CD4-positive, alpha-beta T cell (primary cell): ENCODE measurements at regions not wholly inside any gene's neighbourhood (a gene's known extent, or its start where the extent isn't known, plus 50 kb on each side); places are given as distances from the start of the nearest gene placed in this dataset.

Experiments used
- ATAC-seq: fragments of 200-7000 bp; cut with Tn5 transposase; one replicate; pipeline ENCODE4 v1.10.0; 2022; ENCODE audit warnings: mild to moderate bottlenecking; ENCODE audit not compliant: poor library complexity
- CTCF ChIA-PET: fragments of 350-600 bp; sonication (Branson Sonifier 250); formaldehyde crosslinking; loops from one replicate; lab custom pipeline; 2021; ENCODE audit warnings: antibody characterized with exemption, inconsistent platforms; lab: Charles Lee
- POLR2A ChIA-PET: fragments of 350-600 bp; sonication (Branson Sonifier 250); formaldehyde crosslinking; loops from one replicate; lab custom pipeline; 2021; ENCODE audit warnings: antibody characterized with exemption, inconsistent platforms; lab: Charles Lee
- DNase-seq, 14 experiments: peaks; one replicate each; pipeline ENCODE4 v3.0.0-alpha.2; 2013 to 2020; ENCODE audit warnings: mixed read lengths in 2 of 14
- H3K27ac ChIP-seq, 2 donors: one replicate each; pipeline versions ENCODE4 v1.5.1 to v1.7.0; 2013; ENCODE audit warnings: low read length in 2 of 2, low read depth in 1 of 2, mild to moderate bottlenecking in 1 of 2
- H3K27me3 ChIP-seq, 2 experiments: 1 replicate in 1 of 2; 2 replicates in 1 of 2; pipeline versions ENCODE4 v1.6.1 to v1.7.0; 2013; ENCODE audit warnings: low read length in 2 of 2, control low read depth in 1 of 2, mild to moderate bottlenecking in 1 of 2, moderate library complexity in 1 of 2; ENCODE audit not compliant: insufficient read depth in 2 of 2, control insufficient read depth in 1 of 2
- H3K36me3 ChIP-seq: one replicate; pipeline ENCODE4 v1.6.1; 2013; ENCODE audit warnings: low read length, control low read depth; ENCODE audit not compliant: insufficient read depth
- H3K4me1 ChIP-seq: one replicate; pipeline ENCODE4 v1.6.1; 2013; ENCODE audit warnings: low read length, control low read depth; ENCODE audit not compliant: insufficient read depth
- H3K4me3 ChIP-seq: one replicate; pipeline ENCODE4 v1.5.1; 2013; ENCODE audit warnings: mild to moderate bottlenecking, low read length, moderate library complexity
- H3K9me3 ChIP-seq, 2 experiments: 1 replicate in 1 of 2; 2 replicates in 1 of 2; pipeline versions ENCODE4 v1.6.1 to v1.7.0; 2013; ENCODE audit warnings: low read length in 2 of 2, mild to moderate bottlenecking in 2 of 2, control low read depth in 1 of 2, moderate library complexity in 1 of 2; ENCODE audit not compliant: control insufficient read depth in 1 of 2, insufficient read depth in 1 of 2
- H3K27ac Mint-ChIP-seq: one replicate; pipeline ENCODE4 v1.8.0; 2020; ENCODE audit warnings: mixed read lengths
- H3K27me3 Mint-ChIP-seq: one replicate; pipeline ENCODE4 v1.8.0; 2021; ENCODE audit warnings: mixed read lengths
- H3K36me3 Mint-ChIP-seq: one replicate; pipeline ENCODE4 v1.8.0; 2021; ENCODE audit warnings: low read depth, mixed read lengths
- H3K4me1 Mint-ChIP-seq: one replicate; pipeline ENCODE4 v1.8.0; 2021; ENCODE audit warnings: low read depth, mixed read lengths
- H3K4me3 Mint-ChIP-seq: one replicate; pipeline ENCODE4 v1.8.0; 2020; ENCODE audit warnings: mild to moderate bottlenecking, mixed read lengths
- H3K9me3 Mint-ChIP-seq: one replicate; pipeline ENCODE4 v1.8.0; 2020; ENCODE audit warnings: mixed read lengths
- intact Hi-C, 2 experiments: fragments of 100-400 bp; cut with DNase I in 1 of 2; cut with micrococcal nuclease in 1 of 2; formaldehyde crosslinking; loops; one replicate each; pipeline versions ENCODE4 v1.15.1 to v1.9.0; 2023 to 2025; cut with DNase I, micrococcal nuclease
- TF ChIP-seq, protein P1 (sequence below): fragments of 200-600 bp; IDR thresholded peaks from one replicate; pipeline ENCODE4 v1.8.0; 2022; ENCODE audit warnings: antibody characterized with exemption, mild to moderate bottlenecking

DNA sequence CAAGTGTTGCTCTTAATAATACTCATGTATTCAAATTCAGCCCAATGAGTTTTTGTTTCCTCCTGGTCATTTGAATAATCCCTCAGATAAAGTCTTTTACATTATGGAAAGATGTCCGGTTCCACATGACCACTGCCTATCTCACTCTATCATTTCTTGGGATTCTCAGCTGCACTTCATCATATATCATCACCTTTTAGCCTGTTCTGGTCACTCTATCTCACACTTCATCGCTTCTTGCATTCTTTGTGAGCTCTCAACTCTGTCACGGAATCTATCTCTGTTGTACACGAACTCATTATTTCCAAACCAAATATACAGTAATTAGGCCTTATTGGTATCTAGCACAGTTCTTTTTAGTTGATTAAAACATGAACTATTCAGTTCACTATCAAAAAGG, 126.9 kb upstream of the HAND2 start:
- ChIA-PET POLR2A (no interaction called here), CTCF (no interaction called here)
- ATAC-seq (no peak), DNase-seq (no peak)
- Mint-ChIP-seq H3K27me3 (peaks cover 5% of the 10 kb centered on the region), H3K9me3 (peaks cover 3% of the 10 kb centered on the region), H3K27ac (no peak overlapping the region), H3K4me3 (no peak overlapping the region), H3K4me1 (no peaks in the 10 kb centered on the region), H3K36me3 (no peaks in the 10 kb centered on the region)
- no peak overlapping the region for H3K4me3 ChIP-seq
- TF ChIP-seq, protein P1, sequence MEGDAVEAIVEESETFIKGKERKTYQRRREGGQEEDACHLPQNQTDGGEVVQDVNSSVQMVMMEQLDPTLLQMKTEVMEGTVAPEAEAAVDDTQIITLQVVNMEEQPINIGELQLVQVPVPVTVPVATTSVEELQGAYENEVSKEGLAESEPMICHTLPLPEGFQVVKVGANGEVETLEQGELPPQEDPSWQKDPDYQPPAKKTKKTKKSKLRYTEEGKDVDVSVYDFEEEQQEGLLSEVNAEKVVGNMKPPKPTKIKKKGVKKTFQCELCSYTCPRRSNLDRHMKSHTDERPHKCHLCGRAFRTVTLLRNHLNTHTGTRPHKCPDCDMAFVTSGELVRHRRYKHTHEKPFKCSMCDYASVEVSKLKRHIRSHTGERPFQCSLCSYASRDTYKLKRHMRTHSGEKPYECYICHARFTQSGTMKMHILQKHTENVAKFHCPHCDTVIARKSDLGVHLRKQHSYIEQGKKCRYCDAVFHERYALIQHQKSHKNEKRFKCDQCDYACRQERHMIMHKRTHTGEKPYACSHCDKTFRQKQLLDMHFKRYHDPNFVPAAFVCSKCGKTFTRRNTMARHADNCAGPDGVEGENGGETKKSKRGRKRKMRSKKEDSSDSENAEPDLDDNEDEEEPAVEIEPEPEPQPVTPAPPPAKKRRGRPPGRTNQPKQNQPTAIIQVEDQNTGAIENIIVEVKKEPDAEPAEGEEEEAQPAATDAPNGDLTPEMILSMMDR, result no peak
- no peaks in the 10 kb centered on the region for H3K36me3 ChIP-seq
- no peaks in the 10 kb centered on the region for H3K4me1 ChIP-seq
- intact Hi-C loops, result no loop called here
- H3K27me3 ChIP-seq, result no peaks in the 10 kb centered on the region
- peaks cover 3 to 4% of the 10 kb centered on the region in 2 experiments for H3K9me3 ChIP-seq
- no peak overlapping the region for H3K27ac ChIP-seq

DNA sequence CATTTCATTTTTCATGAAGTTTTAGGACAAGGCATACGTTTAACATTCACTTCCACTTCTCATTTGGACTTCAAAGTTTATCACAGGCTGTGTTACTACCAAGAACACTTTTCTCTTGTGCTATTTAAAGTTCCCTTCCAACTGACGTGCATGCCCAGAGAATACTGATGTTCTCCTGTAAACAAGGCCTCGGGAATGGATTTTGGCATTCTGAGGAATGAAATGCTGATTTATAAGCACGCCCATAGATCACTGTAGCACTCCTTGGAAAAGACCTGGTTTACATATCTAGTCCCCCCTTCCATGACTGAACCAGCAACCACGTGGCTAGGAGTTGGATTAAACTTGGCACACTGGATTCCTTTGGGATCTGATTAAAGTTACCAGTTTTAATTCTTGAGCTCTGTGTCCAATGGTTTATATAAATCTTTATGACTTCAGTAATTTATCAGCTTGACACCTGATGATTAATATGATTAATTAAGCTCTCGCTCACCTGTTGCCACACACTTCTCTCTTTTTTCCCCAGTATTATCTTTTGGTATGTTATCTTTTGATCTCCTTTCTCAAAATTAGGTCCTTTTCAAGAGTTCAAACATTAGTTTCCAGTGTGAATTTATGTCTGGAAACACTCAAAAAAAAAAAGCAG, 122.4 kb upstream of the HAND2 start:
- no peak for DNase-seq
- ChIA-PET CTCF (no interaction called here), POLR2A (no interaction called here)
- no peak overlapping the region for H3K4me3 Mint-ChIP-seq
- no peaks in the 10 kb centered on the region for H3K9me3 ChIP-seq
- no peaks in the 10 kb centered on the region for H3K27me3 ChIP-seq
- H3K4me1 ChIP-seq, result no peaks in the 10 kb centered on the region
- no peak overlapping the region for H3K4me3 ChIP-seq
- H3K9me3 Mint-ChIP-seq, result no peaks in the 10 kb centered on the region
- ATAC-seq, result no peak
- H3K27me3 Mint-ChIP-seq, result peaks cover 10% of the 10 kb centered on the region
- H3K4me1 Mint-ChIP-seq, result no peaks in the 10 kb centered on the region
- H3K36me3 Mint-ChIP-seq, result no peaks in the 10 kb centered on the region
- TF ChIP-seq, protein P1, result no peak
- no peak overlapping the region for H3K27ac ChIP-seq
- intact Hi-C loops, result no loop called here
- H3K27ac Mint-ChIP-seq, result no peak overlapping the region
- no peaks in the 10 kb centered on the region for H3K36me3 ChIP-seq

DNA sequence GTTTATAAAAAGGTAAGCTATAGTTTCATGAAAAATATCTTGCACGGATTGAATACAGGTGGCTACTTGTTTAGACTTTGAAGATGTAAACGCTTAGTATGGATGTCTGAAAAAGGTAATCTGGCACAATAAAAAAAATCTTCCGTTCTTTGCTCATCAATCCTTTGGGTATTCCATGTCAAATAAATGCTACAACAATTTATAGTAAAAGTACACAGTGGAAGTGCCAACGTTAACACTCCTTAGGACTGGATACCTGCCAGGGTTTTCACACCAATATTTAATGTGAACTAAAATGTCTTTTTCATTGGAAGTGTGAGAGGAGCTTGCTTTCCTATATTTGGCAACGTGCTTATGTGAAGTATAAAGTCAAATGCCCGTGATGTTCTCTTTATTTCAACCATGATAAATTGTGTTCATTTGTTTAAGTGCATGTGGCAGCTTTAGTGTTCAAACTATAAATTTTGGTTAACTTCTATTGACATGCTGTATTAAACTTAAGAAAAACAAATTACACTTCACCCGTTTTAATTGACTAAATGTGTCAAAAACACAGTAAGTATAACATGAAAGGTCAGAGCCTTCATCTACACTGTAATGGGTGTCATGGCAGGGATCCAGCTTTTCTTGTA, 121.7 kb upstream of the HAND2 start:
- intact Hi-C loops, result no loop called here
- no peak for ATAC-seq

More for the DNA sequence above, 121.7 kb upstream of the HAND2 start:
- DNase-seq, result no peak
- ChIA-PET POLR2A (no interaction called here), CTCF (no interaction called here)
- no peak overlapping the region for H3K4me3 Mint-ChIP-seq
- Histone ChIP-seq H3K4me1 (no peaks in the 10 kb centered on the region), H3K27ac (no peak overlapping the region), H3K36me3 (no peaks in the 10 kb centered on the region), H3K27me3 (no peaks in the 10 kb centered on the region), H3K9me3 (no peaks in the 10 kb centered on the region), H3K4me3 (no peak overlapping the region)
- H3K9me3 Mint-ChIP-seq, result no peaks in the 10 kb centered on the region
- H3K27ac Mint-ChIP-seq, result no peak overlapping the region
- no peaks in the 10 kb centered on the region for H3K36me3 Mint-ChIP-seq
- H3K27me3 Mint-ChIP-seq, result peaks cover 10% of the 10 kb centered on the region
- TF ChIP-seq, protein P1, result no peak
- no peaks in the 10 kb centered on the region for H3K4me1 Mint-ChIP-seq
